DND-41 (cell line): ENCODE measurements at regions not wholly inside any gene's neighbourhood (a gene's known extent, or its start where the extent isn't known, plus 50 kb on each side); places are given as distances from the start of the nearest gene placed in this dataset.

Experiments used
- ATAC-seq: fragments of 200-7000 bp; cut with Tn5 transposase; 3 replicates; pipeline ENCODE4 v1.9.1; 2021; ENCODE audit warnings: low read depth; ENCODE audit not compliant: insufficient read depth
- DNase-seq: peaks from one replicate; pipeline ENCODE4 v3.0.0-alpha.2; 2020
- H2AFZ ChIP-seq: 2 replicates; pipeline ENCODE4 v1.6.0; 2012; ENCODE audit warnings: low read depth, low read length
- H3K27ac ChIP-seq: 2 replicates; pipeline ENCODE4 v1.5.1; 2012; ENCODE audit warnings: low read length, inconsistent platforms
- H3K27me3 ChIP-seq: fragments of 200-600 bp; sonication (generic); 2 replicates; pipeline ENCODE4 v1.6.0; 2012; ENCODE audit warnings: low read length, mild to moderate bottlenecking, inconsistent platforms; ENCODE audit not compliant: insufficient read depth, poor library complexity
- H3K36me3 ChIP-seq: 2 replicates; pipeline ENCODE4 v1.5.1; 2012; ENCODE audit warnings: low read length, inconsistent platforms; ENCODE audit not compliant: insufficient read depth
- H3K4me1 ChIP-seq: 2 replicates; pipeline ENCODE4 v1.5.1; 2012; ENCODE audit warnings: mild to moderate bottlenecking, low read length; ENCODE audit not compliant: insufficient read depth
- H3K4me2 ChIP-seq: 2 replicates; pipeline ENCODE4 v1.6.0; 2012; ENCODE audit warnings: mild to moderate bottlenecking, moderate library complexity, low read length, inconsistent platforms; ENCODE audit not compliant: insufficient read depth
- H3K4me3 ChIP-seq, 2 experiments: fragments of 200-600 bp in 1 of 2; shearing (Covaris generic) in 1 of 2; 2 replicates each; pipeline ENCODE4 v1.5.1; 2012 to 2016; ENCODE audit warnings: inconsistent platforms in 2 of 2, low read length in 2 of 2, mild to moderate bottlenecking in 2 of 2, low read depth in 1 of 2, moderate library complexity in 1 of 2
- H3K79me2 ChIP-seq: 2 replicates; pipeline ENCODE4 v1.6.0; 2012; ENCODE audit warnings: low read length, inconsistent platforms; ENCODE audit not compliant: insufficient read depth
- H3K9ac ChIP-seq: 2 replicates; pipeline ENCODE4 v1.6.0; 2012; ENCODE audit warnings: low read depth, mild to moderate bottlenecking, inconsistent platforms, low read length, moderate library complexity
- H3K9me3 ChIP-seq: 2 replicates; pipeline ENCODE4 v1.5.1; 2012; ENCODE audit warnings: low read length, moderate library complexity, mild to moderate bottlenecking, inconsistent platforms; ENCODE audit not compliant: insufficient read depth, severe bottlenecking
- H4K20me1 ChIP-seq: 2 replicates; pipeline ENCODE4 v1.6.0; 2012; ENCODE audit warnings: low read length; ENCODE audit not compliant: insufficient read depth
- CTCF ChIP-seq: IDR thresholded peaks from 2 replicates; pipeline ENCODE4 v1.5.1; 2012; ENCODE audit warnings: borderline replicate concordance, low read length, moderate library complexity, mild to moderate bottlenecking; ENCODE audit not compliant: poor library complexity, severe bottlenecking; ENCODE audit errors: extremely low read depth
- EZH2 ChIP-seq: IDR thresholded peaks from 3 replicates; pipeline ENCODE4 v1.6.1; 2012; ENCODE audit warnings: borderline replicate concordance, low read depth, mild to moderate bottlenecking, moderate library complexity, low read length, inconsistent platforms; ENCODE audit not compliant: severe bottlenecking

- ATAC-seq = no peak
- no peak overlapping the region for H2AFZ ChIP-seq
Measured at GRCh38 chr20:11755071-11755841, 162.4 kb upstream of the BTBD3 start.

GRCh38 chr20:11761497-11761896 lies 156.2 kb upstream of the BTBD3 start:
- Histone ChIP-seq H3K27ac (no peak overlapping the region), H3K79me2 (no peaks in the 10 kb centered on the region), H3K4me3 (no peak overlapping the region), H2AFZ (no peak overlapping the region), H3K4me1 (no peaks in the 10 kb centered on the region), H3K36me3 (no peaks in the 10 kb centered on the region), H3K4me2 (no peak overlapping the region), H4K20me1 (no peaks in the 10 kb centered on the region), H3K9me3 (no peaks in the 10 kb centered on the region), H3K9ac (no peak overlapping the region), H3K27me3 (no peaks in the 10 kb centered on the region)
- TF ChIP-seq EZH2 (no peak), CTCF (no peak)
- no peak for DNase-seq
- ATAC-seq = no peak

More at GRCh38 chr20:11755071-11755841, 162.4 kb upstream of the BTBD3 start:
- Histone ChIP-seq H3K27ac (no peak overlapping the region), H3K36me3 (no peaks in the 10 kb centered on the region), H3K4me3 (no peak overlapping the region), H3K4me1 (no peaks in the 10 kb centered on the region), H4K20me1 (no peaks in the 10 kb centered on the region), H3K9me3 (no peaks in the 10 kb centered on the region), H3K27me3 (no peaks in the 10 kb centered on the region), H3K79me2 (no peaks in the 10 kb centered on the region), H3K9ac (no peak overlapping the region), H3K4me2 (no peak overlapping the region)
- no peak for DNase-seq
- TF ChIP-seq EZH2 = no peak
- TF ChIP-seq CTCF = no peak

GRCh38 chr20:11766961-11767360 lies 150.7 kb upstream of the BTBD3 start:
- Histone ChIP-seq H3K36me3 (no peaks in the 10 kb centered on the region), H3K27ac (no peak overlapping the region), H2AFZ (no peak overlapping the region), H4K20me1 (no peaks in the 10 kb centered on the region), H3K27me3 (no peaks in the 10 kb centered on the region), H3K4me3 (no peak overlapping the region), H3K4me2 (no peak overlapping the region), H3K4me1 (no peaks in the 10 kb centered on the region), H3K9ac (no peak overlapping the region), H3K79me2 (no peaks in the 10 kb centered on the region), H3K9me3 (no peaks in the 10 kb centered on the region)
- DNase-seq (no peak), ATAC-seq (no peak)
- TF ChIP-seq CTCF (no peak), EZH2 (no peak)
